ENCODE measurements at regions not wholly inside any gene's neighbourhood (a gene's known extent, or its start where the extent isn't known, plus 50 kb on each side); places are given as distances from the start of the nearest gene placed in this dataset.
A peak's percentile ranks its signal among the peaks of the same experiment; 100 is the strongest.

GRCh38 chr5:82641331-82642003 lies 363.3 kb upstream of the RPS23 start:
- H3K4me3 Mint-ChIP-seq = no peak overlapping the region
- no peak overlapping the region for H3K27ac Mint-ChIP-seq (ENCODE audit: unreplicated experiment)
- H3K4me1 Mint-ChIP-seq = peaks cover 35% of the 10 kb centered on the region
- TF ChIP-seq CTCF (conservative IDR thresholded peaks at IDR 0.05) = peak; percentile 78
- H3K36me3 Mint-ChIP-seq (ENCODE audit: low read depth) = no peaks in the 10 kb centered on the region
- no peaks in the 10 kb centered on the region for H3K27me3 Mint-ChIP-seq (ENCODE audit: low read depth)
- peak; percentile 5 for DNase-seq (ENCODE audit: low read depth, low spot score)
- no peaks in the 10 kb centered on the region for H3K9me3 Mint-ChIP-seq

- Mint-ChIP-seq H3K27ac (ENCODE audit: unreplicated experiment) (no peak overlapping the region), H3K9me3 (no peaks in the 10 kb centered on the region)
- no peak for TF ChIP-seq CTCF (conservative IDR thresholded peaks at IDR 0.05)
Observed at GRCh38 chr5:82640916-82641315, 362.8 kb upstream of the RPS23 start.

GRCh38 chr5:82639393-82640144 lies 361.4 kb upstream of the RPS23 start:
- H3K9me3 Mint-ChIP-seq = no peaks in the 10 kb centered on the region
- peaks cover 31% of the 10 kb centered on the region for H3K4me1 Mint-ChIP-seq
- H3K27me3 Mint-ChIP-seq (ENCODE audit: low read depth) = no peaks in the 10 kb centered on the region
- no peaks in the 10 kb centered on the region for H3K36me3 Mint-ChIP-seq (ENCODE audit: low read depth)
- H3K4me3 Mint-ChIP-seq = no peak overlapping the region
- TF ChIP-seq CTCF (conservative IDR thresholded peaks at IDR 0.05) = no peak
- peak overlapping the region; percentile 40 for H3K27ac Mint-ChIP-seq (ENCODE audit: unreplicated experiment)
- no peak for DNase-seq (ENCODE audit: low read depth, low spot score)

More at GRCh38 chr5:82640916-82641315, 362.8 kb upstream of the RPS23 start:
- H3K27me3 Mint-ChIP-seq (ENCODE audit: low read depth) = no peaks in the 10 kb centered on the region
- no peaks in the 10 kb centered on the region for H3K36me3 Mint-ChIP-seq (ENCODE audit: low read depth)
- H3K4me1 Mint-ChIP-seq = peaks cover 35% of the 10 kb centered on the region
- DNase-seq (ENCODE audit: low read depth, low spot score) = no peak
- no peak overlapping the region for H3K4me3 Mint-ChIP-seq

GRCh38 chr5:82636591-82636990 lies 358.4 kb upstream of the RPS23 start:
- no peaks in the 10 kb centered on the region for H3K9me3 Mint-ChIP-seq
- no peak for DNase-seq (ENCODE audit: low read depth, low spot score)
- H3K4me1 Mint-ChIP-seq = peaks cover 20% of the 10 kb centered on the region
- H3K4me3 Mint-ChIP-seq = no peak overlapping the region
- H3K27me3 Mint-ChIP-seq (ENCODE audit: low read depth) = no peaks in the 10 kb centered on the region
- no peaks in the 10 kb centered on the region for H3K36me3 Mint-ChIP-seq (ENCODE audit: low read depth)
- no peak for TF ChIP-seq CTCF (conservative IDR thresholded peaks at IDR 0.05)
- H3K27ac Mint-ChIP-seq (ENCODE audit: unreplicated experiment) = no peak overlapping the region

GRCh38 chr5:82635561-82636288 lies 357.6 kb upstream of the RPS23 start:
- no peak overlapping the region for H3K4me3 Mint-ChIP-seq
- DNase-seq (ENCODE audit: low read depth, low spot score) = no peak
- H3K27me3 Mint-ChIP-seq (ENCODE audit: low read depth) = no peaks in the 10 kb centered on the region
- H3K36me3 Mint-ChIP-seq (ENCODE audit: low read depth) = no peaks in the 10 kb centered on the region
- H3K9me3 Mint-ChIP-seq = no peaks in the 10 kb centered on the region
- H3K4me1 Mint-ChIP-seq = peaks cover 11% of the 10 kb centered on the region
- H3K27ac Mint-ChIP-seq (ENCODE audit: unreplicated experiment) = no peak overlapping the region
- no peak for TF ChIP-seq CTCF (conservative IDR thresholded peaks at IDR 0.05)

Data from neural crest cell (in vitro differentiated cells).